HG02885 (cell line): ENCODE measurements at regions not wholly inside any gene's neighbourhood (a gene's known extent, or its start where the extent isn't known, plus 50 kb on each side); places are given as distances from the start of the nearest gene placed in this dataset.

ENCODE experiments used
- ATAC-seq: cut with Tn5 transposase; IDR thresholded peaks from one replicate; pipeline ENCODE4 v1.9.1; 2021; ENCODE audit warnings: mild to moderate bottlenecking; ENCODE audit not compliant: unreplicated experiment, poor library complexity

DNA sequence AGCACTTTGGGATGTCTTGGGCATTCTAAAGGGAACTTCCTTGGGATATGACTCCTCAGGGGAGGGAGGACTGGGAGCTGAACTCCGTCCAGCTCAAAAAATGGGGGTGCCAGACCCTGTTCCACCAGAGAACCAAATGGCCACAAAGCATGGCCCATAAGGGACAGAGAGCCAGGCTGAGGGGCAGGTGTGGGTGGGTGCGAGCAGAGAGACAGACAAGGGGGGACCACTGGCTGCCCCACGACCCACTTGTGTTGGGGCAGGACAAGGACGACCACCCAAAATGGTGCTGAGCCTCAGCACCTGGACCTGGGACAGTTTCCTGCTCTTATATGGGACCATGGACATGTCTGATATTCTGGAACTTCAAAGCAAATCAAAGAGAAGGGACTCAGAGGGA, 148.2 kb upstream of the MLN start:
- ATAC-seq, result no peak

DNA sequence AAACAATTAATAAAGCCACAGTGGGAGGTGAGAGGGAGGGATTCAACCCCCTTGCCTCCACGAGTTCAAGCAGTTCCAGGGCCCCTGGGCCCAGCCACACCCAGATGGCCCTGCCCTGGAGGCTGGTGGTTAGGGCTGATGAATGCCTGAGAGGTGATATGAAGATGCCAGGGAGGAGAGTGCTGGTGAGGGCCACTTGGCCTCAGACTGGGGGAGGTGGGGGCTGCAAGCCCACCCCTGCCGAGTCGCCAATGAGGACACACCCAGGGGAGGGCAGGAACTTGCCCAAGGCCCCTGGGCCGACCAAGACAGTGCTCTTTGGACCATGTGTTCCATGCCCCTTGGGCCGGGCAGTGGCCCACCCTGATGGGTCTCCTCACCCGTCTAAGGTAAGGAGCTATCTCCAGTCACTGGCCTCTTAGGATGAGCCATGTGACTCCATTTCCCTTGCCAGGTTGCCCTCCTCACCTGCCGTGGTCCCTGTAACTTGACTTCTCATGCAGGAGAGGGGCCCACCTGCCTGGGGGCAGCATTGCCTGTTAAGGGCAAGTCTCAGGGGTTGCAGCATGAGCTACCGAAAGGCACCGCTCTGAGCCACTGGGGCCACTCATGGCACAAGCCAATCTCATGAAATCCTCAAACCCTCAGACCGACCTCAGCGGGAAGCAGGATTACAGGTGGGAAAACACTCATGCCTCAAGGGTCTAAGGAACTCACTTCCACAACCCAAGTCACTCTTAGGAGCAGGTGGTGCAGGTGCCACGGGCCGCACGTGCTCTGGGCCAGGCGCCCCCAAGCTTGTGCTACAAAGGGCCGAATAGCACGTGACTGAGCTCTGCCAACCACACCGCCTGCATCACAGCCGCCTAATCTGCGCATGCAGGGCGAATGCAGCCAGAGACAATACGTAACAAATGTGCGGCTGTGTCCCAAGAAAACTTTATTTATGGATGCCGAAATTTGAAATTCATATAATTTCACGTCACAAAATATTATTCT, 147.4 kb upstream of the MLN start:
- no peak for ATAC-seq

DNA sequence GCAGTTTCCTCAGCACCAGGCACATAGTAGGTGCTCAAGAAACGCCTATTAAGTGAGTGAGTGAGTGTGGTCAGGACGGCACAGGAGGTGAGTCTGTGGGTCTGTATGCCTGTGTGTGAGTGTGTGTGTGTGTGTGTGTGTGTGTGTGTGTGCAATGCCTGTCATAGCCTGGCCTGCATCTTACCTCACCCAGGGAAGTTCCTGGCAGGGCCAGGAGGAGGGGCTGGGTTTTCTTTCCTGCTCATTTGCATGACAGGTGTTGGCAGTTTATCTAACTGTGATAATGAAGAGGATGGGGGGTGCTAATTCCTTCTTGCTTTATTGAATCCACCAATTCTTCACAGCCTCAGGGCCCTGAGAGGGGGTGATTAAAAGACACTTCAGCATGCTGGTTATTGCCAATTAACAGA, 146.7 kb upstream of the MLN start:
- ATAC-seq, result no peak

DNA sequence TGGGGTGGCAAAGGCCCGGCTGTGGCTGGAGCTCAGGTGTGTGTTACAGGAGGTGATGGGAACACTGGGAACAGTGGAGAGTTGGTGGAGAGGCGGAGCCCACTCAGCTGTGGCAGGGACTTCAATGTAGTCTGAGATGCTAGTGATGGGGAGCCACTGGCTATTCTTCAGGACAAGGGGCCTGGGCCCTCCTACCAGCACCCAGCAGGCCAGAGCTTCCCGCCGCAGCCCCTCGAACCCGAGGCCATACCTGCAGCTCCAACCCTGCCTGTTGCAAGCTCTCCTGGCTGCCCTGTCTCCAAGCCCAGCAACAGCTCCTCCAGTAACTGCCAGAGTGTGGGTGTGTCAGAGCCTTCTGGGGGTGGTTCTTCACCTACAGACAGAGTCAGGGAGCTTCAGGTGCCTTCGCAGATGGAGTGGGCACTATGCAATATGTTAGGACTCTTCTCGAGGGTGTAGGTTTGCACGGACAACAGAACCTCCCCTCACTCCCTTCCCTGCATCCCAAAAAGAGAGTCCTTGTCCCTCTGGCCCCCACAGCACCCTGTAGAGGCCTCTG, 146.2 kb upstream of the MLN start:
- ATAC-seq, result no peak

DNA sequence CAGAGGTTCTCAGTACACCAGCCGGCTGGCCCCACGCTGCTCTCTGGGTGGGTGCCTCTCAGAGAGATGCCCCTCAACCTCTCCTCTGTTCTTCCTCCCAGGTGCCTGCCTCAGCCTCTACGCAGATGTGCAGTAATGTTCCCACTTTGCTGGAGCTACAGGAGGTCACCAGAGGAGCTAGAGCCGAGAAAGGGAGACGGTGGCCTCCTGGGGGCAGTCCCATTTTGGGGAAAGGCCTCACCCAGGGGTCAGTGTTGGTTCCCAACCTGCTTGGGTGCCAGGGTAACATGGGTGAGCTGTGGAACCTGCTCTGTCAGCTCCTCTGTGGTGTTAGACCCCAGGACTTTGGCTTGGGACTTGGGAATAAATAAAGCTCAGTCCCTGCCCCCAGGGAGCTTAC, 145.3 kb upstream of the MLN start:
- ATAC-seq, result no peak

DNA sequence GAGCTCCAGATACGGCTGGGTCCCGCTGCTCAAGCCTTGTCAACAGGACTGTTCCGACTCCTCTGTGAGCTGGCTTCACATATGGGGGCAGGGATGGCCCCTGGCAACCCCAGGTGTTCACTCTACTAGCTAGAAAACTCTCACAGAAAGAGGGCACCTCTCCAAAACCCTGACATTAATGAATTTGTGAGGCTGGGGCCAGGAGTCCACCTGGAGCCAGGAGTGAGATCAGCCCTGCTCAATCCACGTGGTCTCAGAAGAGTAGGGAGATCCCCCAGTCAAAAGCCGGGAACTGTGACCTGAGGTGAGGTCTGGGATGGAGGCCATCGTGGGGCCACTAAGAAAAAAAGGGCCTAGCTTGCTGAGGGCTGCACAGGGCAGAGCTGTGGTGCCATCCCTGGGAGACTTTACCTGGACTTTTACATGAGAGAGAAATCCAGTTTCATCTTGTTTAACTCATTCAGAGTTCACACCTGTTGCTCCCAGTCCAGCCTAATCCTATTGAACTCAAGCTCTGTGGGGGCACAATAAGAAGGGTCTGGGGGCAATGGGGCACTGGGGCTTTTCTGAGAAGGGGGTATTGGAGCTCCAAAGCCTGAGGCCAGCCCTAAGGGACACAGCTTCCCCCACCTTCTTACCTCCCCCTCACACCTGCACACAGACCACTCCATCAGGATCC, 144.3 kb upstream of the MLN start:
- no peak for ATAC-seq

DNA sequence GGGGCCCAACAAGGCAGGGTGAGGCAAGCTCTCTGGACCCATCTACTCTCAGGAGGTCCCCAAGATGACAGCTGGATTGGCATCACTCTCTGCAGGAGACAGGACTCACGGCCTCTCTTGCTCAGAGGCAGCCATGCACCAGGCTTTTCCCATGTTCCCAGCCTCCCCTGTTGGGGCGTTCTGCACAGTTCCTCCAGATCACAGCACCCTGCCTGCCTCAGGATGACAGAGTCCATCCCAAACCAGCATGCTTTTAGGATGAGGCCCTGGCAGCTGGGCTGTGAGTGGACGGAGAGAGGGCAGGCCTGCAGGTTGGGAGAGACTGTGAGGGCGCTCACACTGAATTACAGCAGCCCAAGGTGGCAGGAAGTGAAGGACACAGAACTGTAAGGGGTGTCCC, 143.2 kb upstream of the MLN start:
- no peak for ATAC-seq

DNA sequence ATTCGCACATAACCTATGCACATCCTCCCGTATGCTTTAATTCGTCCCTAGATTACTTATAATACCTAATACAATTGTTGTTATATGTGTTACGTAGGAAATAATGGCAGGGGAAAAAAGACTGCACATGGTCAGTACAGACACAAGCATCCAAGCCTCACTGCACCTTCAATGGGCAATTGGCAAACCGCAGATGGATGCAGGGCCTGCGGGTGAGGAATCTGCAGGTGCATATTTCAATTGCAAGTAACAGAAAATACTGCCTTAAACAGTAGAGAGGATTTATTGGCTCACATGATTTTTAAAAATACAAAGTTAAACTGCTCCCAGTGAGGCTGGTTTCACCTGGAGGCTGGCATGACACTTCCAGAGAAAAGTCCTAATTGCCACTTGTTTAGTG, 142.1 kb upstream of the MLN start:
- ATAC-seq, result no peak

DNA sequence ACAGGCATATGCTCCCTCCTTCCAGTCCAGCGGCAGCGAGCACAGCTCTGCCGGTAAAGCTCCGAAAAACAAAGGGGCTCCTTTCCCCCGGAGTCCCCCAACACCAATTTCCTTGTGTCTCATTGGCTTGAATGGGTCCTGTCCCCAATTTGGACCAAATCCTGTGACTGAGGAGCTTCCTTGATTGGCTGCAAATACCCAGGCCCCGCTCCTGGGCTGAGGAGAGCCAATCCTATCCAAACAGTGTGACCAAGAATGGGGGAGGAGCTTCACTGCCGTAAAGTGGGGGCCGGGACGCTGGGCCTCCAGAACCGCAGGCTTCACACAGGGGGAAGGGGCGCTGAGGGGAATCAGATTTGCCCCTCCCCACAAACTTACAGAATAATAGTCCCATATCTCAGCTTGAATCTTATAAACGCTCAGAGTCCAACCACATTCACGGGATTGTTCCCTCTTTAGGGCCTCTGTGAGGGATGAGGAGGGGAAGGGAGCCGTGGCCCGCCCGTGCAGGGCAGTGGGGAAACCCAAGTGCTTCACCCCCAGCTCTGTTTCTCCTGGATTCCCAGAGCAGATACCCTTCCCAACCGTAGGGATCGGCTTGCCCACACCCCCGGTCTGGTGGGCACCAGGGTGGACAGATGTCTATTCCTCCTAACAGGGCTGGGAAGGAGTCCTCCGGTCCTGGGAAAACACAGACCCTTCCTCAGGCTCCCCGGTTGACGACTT, 141.0 kb upstream of the MLN start:
- ATAC-seq, result no peak

DNA sequence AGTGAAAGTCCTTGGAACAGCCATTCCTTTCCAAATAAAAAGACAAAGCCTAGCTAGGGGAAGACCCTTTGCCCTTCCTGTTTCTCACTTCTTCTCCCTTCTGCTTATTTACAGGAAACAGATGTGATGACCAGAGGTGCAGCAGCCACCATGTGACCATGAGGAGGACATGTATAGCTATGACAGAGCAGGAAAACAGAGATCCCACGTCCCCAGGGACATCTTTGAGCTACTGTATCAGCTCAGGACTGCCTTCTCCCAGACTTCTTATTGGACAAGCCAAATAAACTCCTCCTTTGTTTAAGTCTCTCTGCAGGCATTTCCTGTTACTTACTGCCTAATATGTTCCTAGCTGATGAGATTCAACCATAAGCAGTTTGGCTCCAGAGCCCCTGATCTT, 133.1 kb upstream of the MLN start:
- no peak for ATAC-seq

DNA sequence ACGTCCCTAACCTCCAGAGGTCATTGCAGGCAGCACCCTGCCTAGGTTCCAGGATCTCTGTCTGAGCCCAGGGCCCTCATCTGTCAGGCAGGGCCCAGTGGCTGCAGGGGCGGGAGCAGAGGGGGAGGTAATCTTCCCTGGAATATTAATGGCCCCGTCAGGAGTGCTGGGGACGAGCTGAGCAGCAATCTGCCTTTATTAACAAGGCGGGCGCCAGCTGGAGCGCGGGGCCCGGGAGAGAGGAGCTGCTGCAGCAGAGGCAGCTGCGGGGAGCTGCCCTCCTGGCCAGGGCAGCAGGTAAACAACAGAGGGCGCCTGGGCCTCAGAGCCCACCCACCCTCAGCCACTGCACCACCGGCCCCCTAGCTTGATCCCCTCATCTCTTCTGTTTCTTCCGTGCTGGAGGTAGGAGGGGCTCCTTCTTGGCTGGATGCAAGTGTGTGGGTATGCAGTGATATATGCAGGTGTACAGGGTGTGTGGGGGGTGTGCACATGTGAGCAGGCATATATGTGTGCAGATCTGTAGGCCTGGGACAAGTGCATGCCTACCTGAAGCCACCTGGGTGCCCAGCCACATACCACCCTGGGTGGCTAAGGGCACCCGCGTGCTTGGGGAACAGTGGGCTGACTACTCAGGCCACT, 131.8 kb upstream of the MLN start:
- no peak for ATAC-seq

DNA sequence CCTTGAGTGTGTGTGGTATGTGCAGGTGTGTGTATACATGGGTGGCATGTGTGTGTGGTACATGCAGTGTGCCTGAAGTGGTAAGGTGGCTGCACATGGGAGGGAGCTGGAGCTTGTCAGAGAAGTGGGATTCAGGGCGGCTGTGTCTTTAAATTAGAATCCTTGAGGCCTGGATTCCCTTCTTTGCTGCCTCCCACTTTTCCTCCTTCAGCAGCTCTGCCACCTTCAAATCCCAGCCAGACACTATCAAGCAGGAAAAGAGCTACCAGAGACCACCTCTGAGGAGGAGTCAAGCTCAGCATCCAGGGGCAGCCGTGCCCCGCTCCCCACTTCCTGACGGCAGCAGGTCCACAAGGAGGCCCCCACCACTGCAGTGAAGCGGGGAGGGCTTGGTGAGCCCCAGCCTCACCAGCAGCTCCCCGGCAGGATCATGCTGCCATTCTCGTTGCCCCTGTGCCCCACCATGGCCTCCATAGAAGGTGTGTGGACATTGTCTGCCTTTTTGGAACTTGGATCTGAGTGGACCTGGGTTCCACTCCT, 131.0 kb upstream of the MLN start:
- ATAC-seq, result no peak

DNA sequence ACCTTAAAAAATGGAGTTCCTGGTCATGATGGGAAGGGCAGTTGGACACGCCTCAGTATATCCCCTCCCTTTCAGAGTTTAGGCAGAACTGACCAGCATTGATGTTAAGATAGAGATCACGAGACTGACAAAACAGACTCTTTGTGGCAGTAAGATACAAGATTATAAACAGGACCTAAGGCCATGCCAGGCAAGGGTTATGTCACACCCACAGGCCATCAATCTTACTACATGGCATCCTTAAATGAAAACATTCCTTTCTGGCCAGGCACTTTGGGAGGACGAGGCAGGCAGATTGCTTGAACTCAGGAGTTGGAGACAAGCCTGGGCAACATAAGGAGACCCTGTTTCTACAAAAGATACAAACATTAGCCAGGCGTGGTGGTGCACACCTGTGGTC, 129.3 kb upstream of the MLN start:
- ATAC-seq, result no peak

DNA sequence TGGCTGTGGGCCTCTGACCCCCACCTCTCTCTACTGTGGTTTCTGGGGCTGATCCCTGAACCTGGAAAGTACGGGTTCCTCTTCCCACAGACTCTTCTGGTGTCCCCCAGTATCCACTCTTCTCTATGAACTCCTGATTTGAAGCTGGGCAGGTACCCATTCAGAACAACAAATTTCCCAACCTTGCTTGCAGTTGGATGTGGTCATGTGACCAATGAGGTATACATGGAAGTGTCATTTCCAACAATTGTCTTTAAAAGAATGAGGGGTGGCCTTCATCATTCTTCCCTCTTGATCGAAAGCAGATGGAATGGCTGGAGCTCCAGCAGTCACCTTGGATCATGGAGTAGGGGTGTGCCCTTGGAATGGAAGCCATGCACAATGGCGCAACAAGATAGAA, 128.0 kb upstream of the MLN start:
- no peak for ATAC-seq

DNA sequence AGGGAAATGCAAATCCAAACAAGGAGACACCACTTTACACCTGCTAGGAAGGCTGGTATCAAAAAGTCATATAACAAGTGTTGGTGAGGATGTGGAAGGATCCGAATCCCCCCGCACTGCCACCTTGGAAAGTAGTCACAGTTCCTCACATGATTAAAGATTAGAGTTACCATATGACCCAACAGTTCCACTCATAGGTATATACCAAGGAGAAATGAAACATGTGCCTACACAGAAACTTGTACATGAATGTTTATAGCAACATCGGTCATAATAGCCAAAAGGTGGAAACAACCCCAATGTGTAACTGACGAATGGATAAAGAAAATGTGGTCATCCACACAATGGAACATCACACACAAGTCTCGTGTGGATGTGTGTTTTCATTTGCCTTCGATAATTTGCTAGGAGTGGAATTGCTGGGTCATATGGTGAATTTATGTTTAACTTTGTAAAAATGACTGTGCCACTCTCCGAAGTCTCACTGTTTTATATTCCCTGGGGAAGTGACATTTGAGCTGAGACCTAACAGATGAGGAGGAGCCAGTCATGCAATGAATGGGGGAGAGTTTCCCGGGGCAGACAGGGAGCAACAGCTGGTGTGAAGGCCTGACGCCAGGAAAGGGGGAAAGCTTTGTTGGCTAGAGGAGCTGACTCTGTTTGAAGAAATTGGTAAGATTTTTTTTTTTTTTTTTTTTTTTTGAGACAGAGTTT, 125.9 kb upstream of the MLN start:
- ATAC-seq, result no peak

DNA sequence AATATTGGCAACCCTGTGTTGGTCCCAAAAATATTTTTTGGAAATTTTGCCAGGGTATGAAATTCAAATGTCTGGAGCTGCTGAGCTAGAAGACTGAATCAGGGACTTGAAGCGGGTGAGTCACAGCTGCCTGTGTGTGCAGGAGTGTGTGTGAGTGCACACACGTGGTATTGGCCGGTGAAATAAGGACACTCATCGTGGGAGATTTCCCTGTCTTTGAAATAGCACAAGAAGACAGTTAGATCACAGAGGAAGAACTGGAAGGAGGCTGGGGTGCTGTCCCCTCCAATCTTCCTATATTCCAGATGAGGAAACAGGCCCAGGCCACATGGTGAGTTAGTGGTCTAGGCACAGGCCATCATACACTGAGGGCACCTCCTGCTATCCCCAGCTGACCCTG, 123.8 kb upstream of the MLN start:
- no peak for ATAC-seq

DNA sequence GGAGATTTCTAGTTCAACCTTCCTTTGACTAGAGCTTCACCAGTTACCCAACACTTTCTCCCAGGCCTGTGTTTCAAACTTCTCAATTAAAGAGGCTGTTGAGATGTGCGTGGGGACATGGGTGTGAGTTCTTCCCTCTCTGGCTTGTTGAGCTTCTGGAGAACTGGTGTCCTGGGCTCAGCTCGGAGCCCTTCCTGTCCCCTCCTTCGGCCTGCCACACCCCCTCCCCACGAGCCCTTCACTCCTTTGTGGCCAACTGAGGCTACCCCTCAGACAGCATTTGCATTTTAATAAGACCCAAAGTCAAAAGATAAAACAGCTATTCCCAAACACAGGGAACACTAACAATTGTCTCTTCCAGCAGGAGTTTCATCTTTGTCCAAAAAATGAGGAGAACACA, 123.3 kb upstream of the MLN start:
- ATAC-seq, result no peak

DNA sequence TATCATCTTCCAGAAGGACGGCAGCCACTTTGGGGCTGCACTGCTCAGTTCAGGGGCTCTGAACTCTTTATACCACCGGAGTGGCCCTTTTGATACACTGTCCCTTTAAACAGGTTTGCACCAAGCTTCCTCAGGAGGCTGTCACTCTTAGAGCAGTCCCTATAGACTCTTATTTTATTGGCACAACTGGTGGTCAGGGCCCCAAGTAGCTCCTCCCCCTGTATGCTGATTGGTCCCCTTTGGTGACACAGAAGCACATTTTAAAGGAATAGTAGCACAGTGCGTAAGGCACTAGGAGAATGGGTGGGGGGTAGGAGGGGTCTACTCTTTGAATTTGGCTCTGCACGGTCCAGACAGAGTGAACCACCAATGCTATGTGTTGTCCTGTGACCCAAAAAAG, 122.6 kb upstream of the MLN start:
- no peak for ATAC-seq

DNA sequence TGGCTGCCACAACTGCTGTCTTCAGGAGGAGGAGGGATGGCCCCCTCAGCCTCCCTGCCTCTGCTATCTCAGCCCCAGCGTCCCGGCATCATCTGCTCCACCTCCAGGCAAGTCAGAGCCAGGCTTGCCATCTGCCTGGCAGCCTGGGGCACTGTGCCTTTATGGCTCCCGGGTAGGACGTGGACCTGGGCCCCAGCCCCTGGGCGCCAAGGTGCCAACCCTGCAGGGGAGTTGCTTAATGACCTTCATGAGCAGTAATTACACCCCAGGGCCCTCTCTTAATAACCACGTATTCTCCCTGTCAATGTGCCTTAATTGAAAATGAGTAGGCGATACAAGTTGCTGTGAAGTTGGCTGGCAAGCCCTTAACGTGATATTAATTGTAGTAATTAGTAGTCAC, 122.1 kb upstream of the MLN start:
- no peak for ATAC-seq
